CD4-positive, alpha-beta T cell treated with Interleukin-15 for 4 hours (primary cell): ENCODE measurements at regions not wholly inside any gene's neighbourhood (a gene's known extent, or its start where the extent isn't known, plus 50 kb on each side); places are given as distances from the start of the nearest gene placed in this dataset.
"Not testable (repeated sequence)": the region's sequence is repeated elsewhere in the genome, so short reads cannot be mapped to it uniquely, and the experiment has no call there.

Experiments
- DNase-seq: peaks from one replicate; pipeline ENCODE4 v3.0.0-alpha.2; 2020; ENCODE audit warnings: low spot score

DNA sequence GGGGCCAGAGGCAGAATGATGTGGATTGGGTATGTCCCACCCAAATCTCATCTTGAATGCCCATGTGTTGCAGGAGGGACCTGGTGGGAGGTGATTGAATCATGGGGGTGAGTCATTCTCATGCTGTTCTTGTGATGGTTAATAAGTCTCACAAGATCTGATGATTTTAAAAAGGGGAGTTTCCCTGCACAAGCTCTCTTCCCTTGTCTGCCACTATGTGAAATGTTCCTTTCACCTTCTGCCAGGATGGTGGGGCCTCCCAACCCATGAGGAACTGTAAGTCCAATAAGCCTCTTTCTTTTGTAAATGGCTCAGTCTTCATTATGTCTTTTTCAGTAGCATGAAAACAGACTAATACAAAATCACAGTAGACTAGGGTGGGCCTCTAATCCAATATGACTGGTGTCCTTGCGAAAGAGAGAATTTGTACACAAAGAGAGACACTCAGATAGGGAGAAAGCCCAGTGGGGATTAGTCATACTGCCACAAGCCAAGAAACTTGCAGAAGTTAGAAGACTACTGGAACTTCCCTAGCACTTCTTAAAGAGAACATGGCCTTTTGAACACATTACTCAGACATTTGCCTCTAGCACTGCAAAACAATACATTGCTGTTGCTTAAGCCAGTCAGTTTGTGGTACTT lies 68.4 kb downstream of the ANXA1 start:
- no peak for DNase-seq

DNA sequence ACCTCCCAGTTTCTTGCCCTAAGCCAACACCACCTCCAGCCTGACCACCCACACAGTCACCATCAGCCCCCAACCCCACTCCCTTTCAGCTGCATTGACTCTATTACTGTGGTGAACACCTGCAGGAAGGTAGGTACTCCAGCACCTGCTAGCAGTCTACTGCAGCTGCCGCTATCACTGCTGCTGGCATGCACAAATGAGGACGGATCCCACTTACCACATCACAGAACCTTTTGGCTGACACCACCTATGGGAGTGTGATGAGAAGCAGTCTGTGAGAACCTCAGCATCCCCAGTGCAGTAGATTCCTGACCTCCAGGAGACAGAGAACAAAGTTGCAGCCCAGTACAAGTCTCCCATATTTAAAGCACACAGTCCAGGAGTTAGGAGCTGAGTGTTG lies 71.9 kb downstream of the ANXA1 start:
- DNase-seq, result no peak

DNA sequence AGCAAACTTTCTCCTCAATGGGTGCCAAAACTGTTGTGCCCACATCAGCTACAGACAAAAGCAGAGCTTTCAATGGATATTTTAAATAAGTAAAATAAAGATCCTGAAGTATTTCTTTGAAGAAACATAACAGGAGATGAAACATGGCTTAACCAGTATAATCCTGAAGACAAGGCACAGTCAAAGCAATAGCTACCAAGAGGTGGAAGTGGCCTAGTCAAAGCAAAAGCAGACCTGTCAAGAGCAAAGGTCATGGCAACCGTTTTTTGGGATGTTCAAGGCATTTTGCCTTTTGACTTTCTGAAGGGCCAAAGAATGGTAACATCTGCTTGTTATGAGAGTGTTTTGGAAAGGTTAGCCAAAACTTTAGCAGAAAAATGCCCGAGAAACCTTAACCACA lies 77.9 kb downstream of the ANXA1 start:
- DNase-seq, result no peak

DNA sequence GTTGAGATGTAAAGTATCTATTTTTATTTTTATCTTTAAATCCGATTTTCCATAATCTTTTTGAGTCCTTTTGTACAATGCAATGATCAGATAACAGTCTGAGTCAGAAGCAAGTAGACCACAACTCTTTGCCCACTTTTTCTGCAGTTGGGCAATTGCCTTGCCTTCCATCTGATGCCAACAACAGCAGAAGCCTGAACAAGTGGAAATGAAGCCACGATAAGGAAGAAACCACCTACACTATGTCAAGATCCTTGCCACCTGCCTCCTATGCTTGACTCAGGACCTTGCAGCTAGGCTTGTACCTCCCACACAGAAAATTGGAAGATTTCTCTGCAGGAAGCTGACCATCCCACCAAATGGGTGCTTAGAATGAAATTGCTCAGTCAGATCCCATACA lies 78.6 kb downstream of the ANXA1 start:
- DNase-seq, result no peak

DNA sequence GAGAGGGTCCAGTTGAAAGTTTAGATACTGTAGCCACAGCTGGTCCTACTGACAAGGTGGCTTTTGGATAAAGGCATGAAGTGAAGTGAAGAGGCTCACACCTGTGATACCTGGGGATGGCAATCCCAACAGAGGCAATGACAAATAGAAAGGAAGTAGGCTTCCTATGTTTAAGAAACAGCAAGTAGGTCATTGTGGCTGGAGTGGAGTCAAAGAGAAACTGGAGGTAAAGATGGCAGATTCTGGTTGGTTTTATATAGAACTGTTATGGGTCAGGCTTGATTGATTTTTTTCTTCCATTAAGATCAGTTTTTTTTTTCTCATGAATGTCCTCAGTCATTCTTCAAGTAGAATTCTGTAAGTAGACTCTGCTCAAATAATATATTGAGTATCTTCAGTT lies 79.5 kb downstream of the ANXA1 start:
- no peak for DNase-seq

DNA sequence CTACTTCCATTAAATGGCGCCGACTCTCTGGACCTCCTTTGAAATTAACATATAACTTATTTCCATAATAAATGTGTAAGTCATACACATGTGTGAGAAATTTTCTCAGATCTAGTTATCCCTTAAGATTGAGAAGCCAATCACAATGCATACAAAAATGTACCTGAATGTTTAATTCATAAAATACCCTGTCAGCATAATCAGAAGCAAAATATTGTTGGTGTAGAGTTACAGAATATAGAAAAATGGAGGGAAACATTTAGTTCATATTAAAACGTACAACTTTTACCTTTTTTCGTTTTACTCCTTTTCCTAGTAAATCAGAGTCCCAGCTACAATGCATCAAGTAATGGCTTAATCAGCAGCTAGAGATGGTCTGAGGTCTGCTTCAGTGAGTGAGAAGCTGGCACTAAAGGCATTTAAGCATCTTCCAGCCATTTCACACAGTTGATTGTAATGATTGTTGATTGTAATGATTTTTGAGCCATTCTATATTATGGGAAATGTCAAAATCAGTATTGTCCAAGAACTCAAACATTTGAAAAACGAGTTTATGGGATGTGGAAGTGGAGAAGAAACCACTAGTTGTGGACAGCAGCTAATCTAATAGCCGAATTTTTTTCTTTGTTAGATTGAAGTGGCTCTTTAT lies 81.8 kb downstream of the ANXA1 start:
- no peak for DNase-seq

DNA sequence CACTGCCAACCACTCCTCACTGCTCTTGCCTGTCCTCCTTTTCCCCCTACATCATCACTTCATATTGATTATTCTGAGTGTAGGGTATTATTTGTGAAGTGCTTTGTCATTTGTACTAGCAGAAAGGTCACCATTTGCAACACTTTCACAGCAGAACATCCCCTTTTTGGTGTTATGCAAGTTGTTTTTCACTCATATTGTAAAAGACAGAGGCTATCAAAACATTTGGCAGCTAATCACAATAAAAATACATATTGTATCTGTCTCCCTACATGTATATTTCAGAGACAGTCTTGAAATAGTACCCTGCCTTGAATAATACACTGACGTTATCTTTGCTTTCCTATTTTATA lies 82.3 kb downstream of the ANXA1 start:
- DNase-seq, result no peak

DNA sequence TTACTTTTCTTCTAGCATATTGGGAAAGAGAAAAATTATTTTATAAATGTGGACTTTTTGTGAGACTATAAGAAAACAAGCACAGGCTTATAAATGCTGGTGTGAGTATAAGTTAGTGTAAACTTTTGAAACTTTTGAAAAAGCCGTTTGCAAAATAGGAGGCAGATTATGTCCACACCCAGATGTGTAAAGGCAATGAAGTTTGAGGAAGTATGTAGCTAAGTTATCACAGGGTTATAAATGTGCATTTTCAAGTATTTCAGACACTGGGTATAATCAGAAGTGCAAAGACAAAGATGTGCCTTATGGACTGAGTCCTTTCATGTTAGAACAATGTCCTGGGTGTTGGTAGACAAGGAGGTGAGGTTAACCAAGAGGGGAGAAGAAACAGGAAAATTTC lies 85.5 kb downstream of the ANXA1 start:
- no peak for DNase-seq

DNA sequence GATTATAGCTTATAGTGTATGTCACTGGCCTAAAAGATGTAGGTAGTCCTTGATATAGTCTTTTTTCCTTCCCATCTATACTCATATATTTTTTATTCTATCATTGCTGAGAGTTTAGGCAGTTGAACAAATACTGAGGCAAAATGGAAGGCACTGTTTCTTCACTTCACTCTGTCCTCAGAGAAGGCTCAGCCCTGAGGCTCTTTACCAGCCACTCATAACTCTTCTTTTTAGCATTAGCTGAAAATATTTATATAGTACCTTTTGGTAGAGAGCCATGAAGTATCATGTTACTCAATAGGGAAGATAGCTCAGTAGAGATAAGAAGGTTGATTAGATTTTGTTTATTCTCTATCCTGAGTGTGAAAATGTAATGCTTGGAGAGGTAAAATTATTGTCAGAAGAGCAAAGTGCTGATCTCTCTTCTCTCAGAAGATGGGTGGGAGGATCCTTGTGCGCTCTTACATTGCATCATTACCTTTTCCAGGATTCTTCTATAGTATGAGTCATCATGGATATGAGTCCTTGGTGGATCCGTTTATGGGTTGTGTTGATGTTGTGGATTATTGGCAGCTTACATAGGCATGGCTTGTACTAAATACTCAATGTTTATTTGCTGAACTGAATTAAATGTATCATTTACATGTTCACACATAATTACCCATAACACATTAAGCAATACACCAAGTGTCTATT lies 88.1 kb downstream of the ANXA1 start:
- DNase-seq, result no peak

DNA sequence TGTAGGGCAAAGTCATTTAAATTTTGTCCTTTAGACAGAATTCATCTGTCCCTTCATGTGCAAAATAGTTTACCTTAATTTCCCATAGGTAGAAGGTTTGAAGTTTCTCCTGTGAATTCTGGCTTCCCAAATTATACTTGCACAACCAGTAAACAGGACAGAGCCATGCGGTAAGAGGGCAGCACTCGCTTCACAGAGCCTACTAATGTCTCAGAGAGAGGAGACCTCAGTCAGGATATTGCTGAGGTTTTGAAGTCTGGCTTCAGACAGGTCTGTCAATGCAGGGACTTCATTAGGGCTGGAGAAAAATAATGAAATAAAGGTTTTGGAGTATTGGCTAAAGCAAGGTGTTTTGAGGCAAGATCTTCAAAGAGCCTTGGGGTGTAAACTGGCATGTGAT lies 91.4 kb downstream of the ANXA1 start:
- DNase-seq, result no peak

DNA sequence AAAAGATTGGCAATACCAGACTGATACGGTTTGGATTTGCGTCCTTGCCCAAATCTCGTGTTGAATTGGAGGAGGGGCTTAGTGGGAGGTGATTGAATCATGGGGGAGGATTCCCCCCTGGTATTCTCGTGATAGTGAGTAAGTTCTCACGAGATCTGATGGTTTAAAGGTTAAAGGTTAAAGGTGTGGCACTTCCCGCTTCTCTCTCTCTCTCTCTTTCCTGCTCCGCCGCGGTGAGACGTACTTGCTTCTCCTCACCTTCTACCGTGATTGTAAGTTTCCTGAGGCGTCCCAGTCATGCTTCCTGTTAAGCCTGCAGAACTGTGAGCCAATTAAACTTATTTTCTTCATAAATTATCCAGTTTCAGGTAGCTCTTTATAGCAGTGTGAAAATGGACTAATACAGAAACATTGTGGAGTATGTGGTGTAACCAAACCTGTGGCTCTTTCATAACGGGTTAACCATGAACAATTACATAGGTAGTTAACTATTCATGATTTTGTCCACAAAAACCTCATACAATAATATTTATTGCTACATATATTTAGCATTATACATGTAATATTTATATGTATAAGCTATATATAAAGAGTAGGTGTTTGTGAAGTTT lies 107.5 kb downstream of the ANXA1 start:
- no peak for DNase-seq

DNA sequence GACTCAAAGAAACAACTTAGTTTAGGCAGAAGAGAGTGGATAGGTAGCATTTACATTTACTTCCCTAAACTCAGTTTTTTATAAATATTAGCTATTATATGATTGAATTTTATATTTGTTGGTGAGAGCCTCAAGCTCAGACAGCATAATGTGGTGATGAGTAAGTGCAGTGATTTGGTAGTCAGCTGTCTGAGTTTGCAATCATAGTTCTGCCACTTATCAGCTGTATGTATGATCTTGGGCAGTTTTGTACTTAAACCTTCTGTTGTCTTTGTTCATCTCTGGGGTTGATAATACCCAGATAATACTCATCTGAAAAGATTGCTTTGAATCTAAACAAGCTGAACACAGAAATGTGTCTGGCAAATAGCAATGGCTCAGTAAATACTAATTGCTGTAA lies 108.8 kb downstream of the ANXA1 start:
- no peak for DNase-seq

DNA sequence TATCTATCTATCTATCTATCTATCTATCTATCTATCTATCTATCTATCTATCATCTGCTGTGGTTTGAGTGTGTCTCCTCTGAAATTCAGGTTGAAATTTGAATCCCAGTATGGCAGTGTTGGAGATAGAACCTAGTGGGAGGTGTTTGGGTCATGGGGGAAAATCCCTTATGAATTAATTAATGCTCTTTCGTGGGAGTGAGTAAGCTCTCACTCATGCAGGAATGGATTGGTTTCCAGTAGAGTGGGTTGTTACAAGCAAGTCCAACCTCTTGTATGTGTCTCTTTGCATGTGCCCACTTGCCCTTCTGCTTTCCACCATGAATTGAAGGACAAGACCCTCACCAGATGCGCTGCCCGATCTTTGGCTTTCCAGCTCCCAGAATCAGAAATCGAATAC lies 113.0 kb downstream of the ANXA1 start:
- no peak for DNase-seq

DNA sequence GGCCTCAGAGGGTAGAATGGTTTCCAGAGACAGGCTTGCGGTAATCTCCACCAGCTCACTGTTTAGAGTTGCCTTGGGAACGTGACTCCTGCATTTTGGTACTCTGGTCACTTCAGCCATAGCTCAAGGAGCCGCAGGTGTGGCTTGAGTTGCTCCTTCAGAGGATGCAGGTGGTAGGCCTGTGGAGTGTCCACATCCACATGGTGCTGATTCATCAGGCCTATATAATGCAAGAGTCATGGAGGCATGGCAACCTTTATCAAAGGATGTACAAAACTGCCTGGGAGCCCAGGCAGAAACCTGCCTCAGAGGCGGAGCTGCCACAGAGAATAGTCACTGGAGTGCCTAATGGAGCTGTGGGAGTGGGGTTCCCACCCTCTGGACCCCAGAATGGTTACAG lies 114.2 kb downstream of the ANXA1 start:
- DNase-seq, result no peak

DNA sequence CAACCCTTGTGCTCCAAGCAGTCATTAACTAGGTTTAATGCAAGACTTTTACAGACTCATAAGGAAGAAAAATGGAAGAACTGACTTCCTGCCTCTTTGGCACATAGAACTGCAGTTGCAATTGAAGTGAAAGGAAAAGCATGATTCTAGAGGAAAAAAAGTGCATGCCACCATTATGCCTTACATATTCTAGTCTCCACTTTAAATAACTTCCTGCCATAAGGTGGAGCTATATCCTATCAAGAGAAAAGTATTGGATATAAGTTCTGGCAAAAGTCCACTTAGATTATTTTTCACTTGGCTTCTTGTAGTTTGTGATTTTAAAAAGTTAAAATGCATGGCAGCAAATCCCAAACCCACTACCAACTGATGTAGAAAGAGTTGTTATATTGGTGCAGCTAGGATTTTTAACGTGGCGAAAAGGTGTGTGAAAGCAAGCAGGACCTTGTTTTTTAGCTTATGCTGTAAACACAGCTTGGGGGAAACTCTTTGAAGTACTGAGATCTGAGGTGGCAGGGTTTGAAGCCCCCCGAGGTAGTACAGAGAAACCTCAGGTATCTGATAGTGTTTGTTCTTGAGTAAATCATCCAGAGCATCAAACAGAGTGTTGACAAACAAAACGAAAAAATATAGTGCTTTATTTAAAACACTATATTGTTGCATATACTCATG lies 117.9 kb downstream of the ANXA1 start:
- DNase-seq, result no peak

DNA sequence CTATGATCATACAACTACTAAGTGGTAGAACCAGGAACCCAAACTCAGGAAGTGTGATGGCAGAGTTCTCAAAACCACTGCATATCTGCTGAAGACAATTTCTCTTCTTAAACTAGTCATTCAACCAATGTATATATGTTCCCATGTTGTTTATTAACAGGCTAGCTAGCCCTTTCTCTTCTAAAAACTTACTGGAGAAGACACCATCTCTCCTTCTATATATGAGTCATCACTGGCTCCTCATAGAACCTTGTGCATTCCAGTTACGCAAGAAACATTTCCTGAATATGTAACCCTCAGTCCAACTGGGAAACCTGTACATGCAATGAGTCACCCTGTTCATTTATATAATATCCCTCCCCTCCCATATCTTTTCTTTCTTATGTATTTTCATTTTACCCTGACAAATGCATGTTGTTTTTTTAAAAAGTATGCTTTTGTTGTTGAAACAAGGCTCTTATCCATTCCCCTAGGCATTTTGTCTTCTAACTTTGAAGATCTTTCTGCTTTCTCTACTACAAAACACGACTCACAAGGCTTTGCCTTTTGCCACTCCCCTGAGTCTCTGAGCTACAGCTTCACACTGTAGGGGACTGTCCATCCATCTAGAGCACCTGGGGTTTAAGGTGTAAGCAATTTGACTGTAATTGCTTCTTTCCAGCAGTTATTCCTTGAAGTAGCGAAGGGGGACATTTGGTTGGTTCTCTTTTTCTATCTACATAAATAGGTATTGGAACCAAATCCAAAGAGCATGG lies 119.5 kb downstream of the ANXA1 start:
- no peak for DNase-seq

DNA sequence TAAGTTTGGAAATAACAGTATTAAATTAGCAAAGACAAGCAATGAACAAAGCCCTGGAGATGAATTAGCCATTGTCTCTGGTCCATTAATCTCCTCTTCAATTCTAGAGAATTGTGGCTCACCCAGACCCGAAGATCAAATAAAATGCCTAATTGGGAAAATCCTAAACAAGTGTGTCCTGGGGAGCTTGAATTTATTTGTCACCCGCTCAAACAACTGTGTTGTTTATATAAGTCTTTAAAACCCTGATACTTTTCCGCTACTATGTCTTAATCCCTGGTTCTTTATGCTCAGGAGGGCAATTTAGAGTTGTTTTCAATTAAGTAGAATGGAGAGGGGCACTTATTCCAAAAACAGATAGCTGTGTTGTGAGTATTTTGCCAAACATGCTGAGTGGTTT lies 128.4 kb downstream of the ANXA1 start:
- DNase-seq, result no peak

DNA sequence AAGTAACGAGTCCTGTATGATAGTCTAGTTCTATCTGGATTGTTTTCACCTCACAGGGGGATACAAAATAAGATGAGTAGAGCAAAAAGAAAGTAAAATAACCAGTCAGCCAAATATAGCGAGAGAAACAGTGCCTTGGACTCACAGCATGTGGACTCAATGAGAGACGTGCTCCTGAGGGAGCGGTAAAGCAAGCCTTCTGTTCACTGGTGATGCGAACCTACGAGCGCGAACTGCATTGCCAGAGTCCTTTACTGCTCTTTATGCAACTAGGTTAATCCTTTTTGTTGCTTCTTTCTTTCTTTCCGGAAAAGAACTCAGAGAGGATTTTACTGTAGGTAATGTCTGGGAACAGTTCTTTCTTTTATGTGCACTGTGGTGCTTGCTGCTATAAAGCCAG lies 132.7 kb downstream of the ANXA1 start:
- no peak for DNase-seq

DNA sequence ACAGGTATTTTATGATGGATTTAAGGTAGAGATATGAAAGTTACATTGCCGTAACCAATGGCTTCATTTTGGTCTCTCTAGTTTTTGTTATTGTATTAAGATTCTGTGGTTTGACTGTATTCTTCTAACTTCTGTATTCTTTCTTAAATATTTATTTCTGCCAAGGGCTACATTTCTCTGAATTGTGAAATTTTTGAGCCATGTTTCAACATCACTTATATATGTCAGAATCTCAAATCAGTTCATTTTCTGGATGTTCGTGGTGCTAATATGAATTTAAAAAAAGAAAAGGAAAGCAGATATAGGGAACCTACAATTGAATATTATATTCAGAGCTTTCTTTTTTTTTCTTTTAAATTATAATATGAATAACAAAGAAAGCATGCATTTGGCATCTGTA lies 142.7 kb downstream of the ANXA1 start:
- no peak for DNase-seq

DNA sequence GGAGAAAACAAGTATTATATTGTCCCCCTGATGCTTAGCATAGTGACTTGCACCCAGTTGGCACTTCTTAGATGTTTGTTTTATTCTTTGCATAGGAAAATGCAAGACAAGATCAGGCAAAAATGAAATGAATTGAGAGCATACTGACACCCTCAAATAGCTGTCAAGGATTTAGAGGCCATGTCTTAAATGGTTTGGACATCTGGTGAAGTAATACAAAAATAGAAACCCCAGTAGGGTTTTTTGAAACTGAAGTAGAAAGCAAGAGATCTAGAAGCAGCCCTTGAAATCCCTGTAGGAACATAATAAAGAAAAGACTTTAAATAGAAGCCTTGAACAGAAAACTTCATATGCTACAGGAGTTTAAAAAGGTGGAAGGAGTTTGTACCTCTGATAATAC lies 174.3 kb downstream of the ANXA1 start:
- DNase-seq, result no peak

DNA sequence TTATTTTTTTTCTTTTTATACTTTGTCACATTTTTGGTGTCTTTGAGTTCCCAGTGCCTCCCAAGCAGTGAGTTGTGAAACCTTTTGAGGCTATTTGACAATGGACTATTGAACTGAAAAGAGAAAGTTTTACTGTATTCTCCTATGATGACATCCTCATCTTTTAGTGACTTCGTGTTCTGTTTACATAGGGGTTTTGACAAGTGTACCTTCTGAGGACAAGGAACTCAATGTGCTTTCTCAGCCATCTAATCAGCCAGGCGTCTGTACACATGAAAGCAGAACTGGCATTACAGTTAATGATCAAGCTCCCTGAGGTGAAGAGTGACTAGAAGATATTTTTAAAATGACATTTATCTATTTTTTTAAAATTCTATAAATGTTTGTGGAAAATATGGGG lies 175.5 kb downstream of the ANXA1 start:
- DNase-seq, result no peak

DNA sequence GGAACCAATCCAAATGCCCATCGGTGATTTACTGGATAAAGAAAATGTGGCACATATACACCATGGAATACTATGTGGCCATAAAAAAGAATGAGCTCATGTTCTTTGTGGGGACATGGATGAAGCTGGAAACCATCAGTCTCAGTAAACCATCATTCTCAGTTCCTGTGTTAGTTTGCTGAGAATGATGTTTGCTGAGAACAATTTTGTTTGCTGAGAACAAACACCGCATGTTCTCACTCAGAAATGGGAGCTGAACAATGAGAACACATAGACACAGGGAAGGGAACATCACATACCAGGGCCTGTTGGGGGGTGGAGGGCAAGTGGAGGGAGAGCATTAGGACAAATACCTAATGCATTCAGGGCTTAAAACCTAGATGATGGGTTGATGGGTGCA lies 185.5 kb downstream of the ANXA1 start:
- not testable (repeated sequence) for DNase-seq
